Middle frontal gyrus (tissue), 1 donor: ENCODE measurements at regions not wholly inside any gene's neighbourhood (a gene's known extent, or its start where the extent isn't known, plus 50 kb on each side); places are given as distances from the start of the nearest gene placed in this dataset.
"Not testable (repeated sequence)": the region's sequence is repeated elsewhere in the genome, so short reads cannot be mapped to it uniquely, and the experiment has no call there.

Source experiments
- DNase-seq: peaks from one replicate; pipeline ENCODE4 v3.0.0-alpha.2; 2015; ENCODE audit warnings: low spot score; ENCODE audit errors: extremely low spot score

GRCh38 chr9:96157675-96158074, 144.3 kb downstream of the HSD17B3 start:
- no peak for DNase-seq

GRCh38 chr9:96156171-96156974, 145.6 kb downstream of the HSD17B3 start:
- DNase-seq, result peak; percentile 24

DNA sequence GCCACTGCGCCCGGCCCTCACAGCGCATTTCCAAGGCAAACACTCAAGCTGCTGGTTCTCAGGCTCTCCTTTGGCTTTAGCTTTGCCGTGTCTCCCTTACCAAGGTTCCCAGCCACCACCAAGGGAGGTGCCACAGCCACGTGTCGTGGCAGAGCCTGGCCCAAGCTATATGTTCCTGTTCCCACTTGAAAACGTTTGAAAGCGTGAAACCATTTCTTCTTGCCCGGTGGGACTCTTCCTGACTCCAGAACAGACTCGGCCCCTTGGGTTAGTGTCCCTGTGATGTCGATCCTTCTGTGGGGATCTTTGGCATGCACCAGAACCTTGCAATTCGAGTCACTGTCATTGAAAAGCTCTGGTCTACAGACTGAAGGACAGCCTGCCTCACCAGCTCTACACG, 147.9 kb downstream of the HSD17B3 start:
- DNase-seq, result no peak

DNA sequence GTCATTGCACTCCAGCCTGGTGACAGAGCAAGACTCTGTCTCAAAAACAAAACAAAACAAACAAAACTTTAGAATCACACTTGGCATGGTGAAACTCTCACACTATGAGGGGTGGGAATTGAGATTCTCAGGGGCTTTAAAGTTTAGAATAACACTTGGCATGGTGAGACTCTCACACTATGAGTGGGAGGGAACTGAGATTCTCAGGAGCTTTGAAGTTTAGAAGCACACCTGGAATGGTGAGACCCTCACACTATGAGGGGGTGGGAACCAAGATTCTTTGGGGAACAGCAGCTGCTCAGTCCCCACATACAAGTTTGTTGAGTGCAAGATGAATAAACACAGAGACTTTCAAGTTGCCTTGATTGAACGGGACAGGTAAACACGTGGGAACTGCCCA, 149.4 kb downstream of the HSD17B3 start:
- no peak for DNase-seq

- DNase-seq, result no peak
Observed at GRCh38 chr9:96150324-96151227, 151.4 kb downstream of the HSD17B3 start.

GRCh38 chr9:96149533-96150280, 152.3 kb downstream of the HSD17B3 start:
- no peak for DNase-seq

DNA sequence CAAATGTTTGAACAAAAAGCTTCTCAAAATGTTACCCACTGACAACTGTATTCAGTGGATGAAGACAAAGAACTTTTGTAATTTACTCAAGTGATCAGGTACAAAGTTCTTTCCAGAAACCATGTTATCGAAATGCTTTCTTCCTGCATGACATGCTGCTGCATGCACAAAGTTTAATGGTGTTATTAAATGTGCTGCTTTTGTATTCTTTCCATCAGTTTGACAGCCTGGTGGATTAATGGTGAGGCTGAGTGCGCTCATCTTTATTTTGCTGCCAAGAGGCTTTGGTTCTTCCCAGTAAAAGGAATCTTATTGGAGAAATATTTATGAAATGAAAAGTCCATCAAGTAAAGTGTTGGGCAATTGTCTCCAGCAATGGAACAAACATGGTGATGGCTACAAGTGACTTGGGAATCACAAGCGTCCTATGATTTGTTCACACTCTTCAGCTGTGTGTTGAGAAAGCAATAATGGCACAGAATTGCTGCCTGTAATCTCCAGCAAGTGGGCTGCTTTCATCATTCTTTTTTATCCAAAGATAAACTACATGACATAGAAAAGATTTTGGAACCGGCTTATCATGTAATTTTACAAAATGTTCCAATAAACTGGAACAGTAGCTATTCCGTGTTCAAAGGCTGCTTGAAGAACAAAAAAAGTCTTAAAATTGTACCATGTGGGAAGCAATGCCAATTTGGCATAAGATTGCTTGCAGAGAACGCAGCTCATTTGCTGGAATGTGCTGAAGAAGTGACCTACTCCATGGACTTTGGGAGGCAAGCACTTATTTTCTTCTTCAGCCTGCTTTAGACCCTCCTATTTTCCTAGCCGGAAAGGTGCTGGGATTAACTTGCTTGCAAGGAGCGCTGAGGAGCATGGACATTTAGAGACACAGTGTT, 153.1 kb downstream of the HSD17B3 start:
- DNase-seq, result peak; percentile 27

GRCh38 chr9:96147029-96147428, 154.9 kb downstream of the HSD17B3 start:
- not testable (repeated sequence) for DNase-seq

- no peak for DNase-seq
Observed at GRCh38 chr9:96141666-96142065, 160.3 kb downstream of the HSD17B3 start.

GRCh38 chr9:96141128-96141474, 160.9 kb downstream of the HSD17B3 start:
- DNase-seq, result no peak

GRCh38 chr9:96140296-96141127, 161.5 kb downstream of the HSD17B3 start:
- no peak for DNase-seq

GRCh38 chr9:96139592-96140295, 162.2 kb downstream of the HSD17B3 start:
- peak; percentile 42 for DNase-seq

DNA sequence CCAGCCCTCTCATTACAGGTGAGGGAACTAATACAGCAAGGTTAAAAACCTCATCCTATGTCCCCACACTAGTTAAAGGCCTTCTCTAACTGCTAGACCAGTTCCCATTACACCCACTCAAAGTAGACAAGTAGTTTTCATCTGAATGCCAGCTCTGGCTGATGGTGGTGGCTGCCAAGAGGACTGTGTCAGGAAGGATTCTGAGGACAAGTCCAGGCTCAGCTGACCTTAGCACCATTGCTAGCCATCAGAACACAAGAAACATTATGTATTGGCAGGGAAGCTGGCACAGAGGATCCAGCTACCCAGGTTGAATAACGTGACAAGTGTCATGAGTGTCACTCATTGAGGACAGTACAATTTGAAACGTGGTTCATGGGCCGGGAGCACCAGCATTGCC, 163.4 kb downstream of the HSD17B3 start:
- DNase-seq, result no peak

- no peak for DNase-seq
Observed at GRCh38 chr9:96137671-96138429, 164.1 kb downstream of the HSD17B3 start.

DNA sequence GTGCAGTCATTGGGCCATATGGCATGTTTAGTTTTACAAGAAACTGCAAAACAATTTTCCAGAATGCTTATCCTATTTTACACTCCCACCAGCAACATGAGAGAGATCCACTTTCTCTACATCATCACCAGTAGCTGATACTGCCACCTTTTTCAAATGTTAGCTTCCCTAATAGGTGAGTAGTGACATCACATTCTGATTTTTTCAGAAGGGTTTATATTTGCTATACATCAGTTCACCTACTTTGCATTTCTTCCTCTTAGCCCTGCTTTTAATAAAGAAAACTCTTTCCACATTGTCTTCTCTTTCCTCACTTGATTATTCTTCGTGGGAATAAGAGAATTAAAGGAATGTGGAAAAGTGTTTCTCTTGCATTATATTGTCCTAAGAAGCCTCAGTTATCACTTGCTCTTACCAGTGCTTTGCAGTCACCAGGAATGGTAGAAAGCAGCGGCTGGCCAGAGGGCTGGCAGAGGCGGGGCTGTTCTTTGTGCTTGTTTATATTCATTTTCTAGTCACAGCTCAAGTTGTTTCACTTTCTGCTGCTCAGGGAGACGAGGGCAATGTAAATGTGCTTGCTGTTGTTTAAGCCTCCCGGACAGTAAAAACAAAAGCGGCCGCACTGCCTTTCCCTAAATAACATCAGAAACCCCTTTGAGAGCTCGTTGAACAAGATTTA, 164.8 kb downstream of the HSD17B3 start:
- no peak for DNase-seq

DNA sequence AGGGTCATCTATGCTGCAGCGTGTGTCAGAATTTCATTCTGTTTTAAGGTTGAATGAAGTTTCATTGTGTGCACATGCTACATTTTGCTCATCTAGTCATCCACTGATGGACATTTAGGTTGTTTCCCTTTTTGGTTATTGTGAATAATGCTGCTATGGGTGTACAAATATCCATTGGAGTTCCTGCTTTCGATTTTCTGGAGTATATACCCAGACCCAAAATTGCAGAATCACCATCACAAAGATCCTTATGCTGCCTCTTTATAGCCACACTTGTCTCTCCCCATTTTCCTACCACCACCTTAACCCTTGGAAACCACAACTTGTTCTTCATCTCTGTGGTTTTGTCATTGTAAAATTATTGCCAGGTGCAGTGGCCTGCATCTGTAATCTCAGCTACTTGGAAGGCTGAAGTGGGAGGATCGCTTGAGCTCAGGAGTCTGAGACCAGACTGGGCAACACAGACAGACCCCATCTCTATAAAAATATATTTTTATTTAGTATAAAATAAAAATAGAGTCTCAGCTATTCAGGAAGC, 166.2 kb downstream of the HSD17B3 start:
- DNase-seq, result no peak

DNA sequence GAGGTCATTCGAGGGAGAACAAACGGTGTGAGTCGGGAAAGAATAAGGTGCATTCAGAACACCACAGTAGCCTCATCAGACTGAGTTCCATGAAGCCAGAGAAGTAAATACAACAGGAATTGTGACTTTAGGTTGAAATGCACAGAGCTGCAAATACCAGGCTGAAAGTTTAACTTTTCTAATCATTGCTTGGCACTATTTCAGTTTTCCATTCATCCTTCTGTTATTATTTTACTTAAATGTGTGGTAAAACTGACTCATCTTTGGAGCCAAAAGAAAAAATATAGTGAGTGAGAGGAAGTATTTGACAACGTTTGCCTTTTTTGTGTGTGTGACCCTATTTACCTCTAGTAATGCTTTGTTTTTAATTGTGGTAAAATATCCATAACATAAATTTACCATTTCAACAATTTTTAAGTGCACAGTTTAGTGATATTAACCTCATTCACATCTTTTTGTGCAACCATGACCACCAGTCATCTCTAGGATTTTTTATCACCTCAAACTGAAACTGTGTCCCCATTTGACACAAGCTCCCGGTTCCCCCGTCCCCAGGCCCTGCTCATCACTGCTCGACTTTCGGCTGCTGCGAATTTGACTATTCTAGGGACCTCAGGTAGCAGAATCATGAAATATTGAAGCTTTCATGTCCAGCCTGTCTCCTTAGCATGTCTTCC, 166.8 kb downstream of the HSD17B3 start:
- DNase-seq, result no peak
